WTC11 (cell line): ENCODE measurements at regions not wholly inside any gene's neighbourhood (a gene's known extent, or its start where the extent isn't known, plus 50 kb on each side); places are given as distances from the start of the nearest gene placed in this dataset.

Experiments
- ATAC-seq: fragments of 200-7000 bp; cut with Tn5 transposase; 2 replicates; pipeline ENCODE4 v1.10.0; 2021; ENCODE audit warnings: mild to moderate bottlenecking, moderate library complexity
- CTCF ChIA-PET: fragments of 300-600 bp; sonication (Branson Sonifier 250); formaldehyde crosslinking; loops from one replicate; lab custom pipeline; 2021; ENCODE audit warnings: antibody characterized with exemption; lab: Charles Lee
- POLR2A ChIA-PET: fragments of 350-600 bp; sonication (Branson Sonifier 250); formaldehyde crosslinking; loops from one replicate; lab custom pipeline; 2021; ENCODE audit warnings: antibody characterized with exemption; lab: Charles Lee
- DNase-seq: peaks from one replicate; pipeline ENCODE4 v3.0.0; 2021; ENCODE audit warnings: low spot score
- H3K27ac Mint-ChIP-seq: 2 replicates; pipeline ENCODE4 v1.8.0; 2021; ENCODE audit warnings: mixed read lengths
- H3K27me3 Mint-ChIP-seq: 2 replicates; pipeline ENCODE4 v1.8.0; 2021; ENCODE audit warnings: low read depth, mild to moderate bottlenecking, moderate library complexity, mixed read lengths
- H3K36me3 Mint-ChIP-seq: 2 replicates; pipeline ENCODE4 v1.8.0; 2021; ENCODE audit warnings: mixed read lengths
- H3K4me1 Mint-ChIP-seq: 2 replicates; pipeline ENCODE4 v1.8.0; 2022; ENCODE audit warnings: mixed read lengths
- H3K4me3 Mint-ChIP-seq: 2 replicates; pipeline ENCODE4 v1.8.0; 2021; ENCODE audit warnings: mild to moderate bottlenecking, moderate library complexity, mixed read lengths
- H3K9me3 Mint-ChIP-seq: 2 replicates; pipeline ENCODE4 v1.8.0; 2021; ENCODE audit warnings: mixed read lengths
- ESRRA ChIP-seq: sonication (generic); formaldehyde crosslinking; IDR thresholded peaks from 2 replicates; pipeline ENCODE4 v1.8.1; 2022; ENCODE audit warnings: mild to moderate bottlenecking, missing genetic modification reagents, borderline replicate concordance
- FOXP1 ChIP-seq: sonication (generic); formaldehyde crosslinking; IDR thresholded peaks from 2 replicates; pipeline ENCODE4 v1.8.0; 2022; ENCODE audit warnings: missing genetic modification reagents, mild to moderate bottlenecking, moderate library complexity, borderline replicate concordance
- GABPB1 ChIP-seq: sonication (generic); formaldehyde crosslinking; IDR thresholded peaks from 2 replicates; pipeline ENCODE4 v1.8.1; 2023; ENCODE audit warnings: mild to moderate bottlenecking, missing genetic modification reagents
- HMGA2 ChIP-seq: fragments of 250-450 bp; sonication (Bioruptor Pico); IDR thresholded peaks from 2 replicates; pipeline ENCODE4 v1.4.0; 2021; ENCODE audit warnings: mild to moderate bottlenecking, moderate library complexity
- JAZF1 ChIP-seq: fragments of 250-450 bp; sonication (Bioruptor Pico); IDR thresholded peaks from 2 replicates; pipeline ENCODE4 v1.9.0; 2021; ENCODE audit warnings: moderate library complexity, mild to moderate bottlenecking, inconsistent platforms
- MXD4 ChIP-seq: fragments of 250-450 bp; sonication (Bioruptor Pico); IDR thresholded peaks from 2 replicates; pipeline ENCODE4 v1.8.0; 2021; ENCODE audit warnings: mild to moderate bottlenecking, moderate library complexity, borderline replicate concordance
- NFE2L1 ChIP-seq: sonication (generic); formaldehyde crosslinking; IDR thresholded peaks from 2 replicates; pipeline ENCODE4 v1.8.1; 2023; ENCODE audit warnings: missing genetic modification reagents
- NR1H2 ChIP-seq: sonication (generic); formaldehyde crosslinking; IDR thresholded peaks from 2 replicates; pipeline ENCODE4 v1.9.0; 2021; ENCODE audit warnings: mild to moderate bottlenecking, moderate library complexity, missing genetic modification reagents
- PRRX2 ChIP-seq: fragments of 250-450 bp; sonication (Bioruptor Pico); IDR thresholded peaks from 2 replicates; pipeline ENCODE4 v1.8.0; 2021; ENCODE audit warnings: mild to moderate bottlenecking
- RORB ChIP-seq: fragments of 250-450 bp; sonication (Bioruptor Pico); IDR thresholded peaks from 2 replicates; pipeline ENCODE4 v1.9.0; 2021; ENCODE audit warnings: mild to moderate bottlenecking
- SP1 ChIP-seq: sonication (generic); formaldehyde crosslinking; conservative IDR thresholded peaks from 2 replicates; pipeline ENCODE4 v1.8.1; 2022; ENCODE audit warnings: missing genetic modification reagents
- TEAD4 ChIP-seq: sonication (generic); formaldehyde crosslinking; IDR thresholded peaks from 2 replicates; pipeline ENCODE4 v1.8.0; 2022; ENCODE audit warnings: mild to moderate bottlenecking, missing genetic modification reagents
- ZNF121 ChIP-seq: sonication (generic); formaldehyde crosslinking; IDR thresholded peaks from 2 replicates; pipeline ENCODE4 v1.8.0; 2023; ENCODE audit warnings: missing genetic modification reagents
- ZNF232 ChIP-seq: sonication (generic); formaldehyde crosslinking; IDR thresholded peaks from 2 replicates; pipeline ENCODE4 v1.8.0; 2022; ENCODE audit warnings: mild to moderate bottlenecking, missing genetic modification reagents
- ZNF263 ChIP-seq: sonication (generic); formaldehyde crosslinking; IDR thresholded peaks from 2 replicates; pipeline ENCODE4 v1.8.1; 2022; ENCODE audit warnings: low read depth, mild to moderate bottlenecking, moderate library complexity, missing genetic modification reagents
- ZNF317 ChIP-seq: sonication (generic); formaldehyde crosslinking; IDR thresholded peaks from 2 replicates; pipeline ENCODE4 v1.8.1; 2023; ENCODE audit warnings: low read depth, mild to moderate bottlenecking, moderate library complexity, missing genetic modification reagents, borderline replicate concordance
- ZNF671 ChIP-seq: fragments of 250-450 bp; sonication (Bioruptor Pico); IDR thresholded peaks from 2 replicates; pipeline ENCODE4 v1.8.0; 2021; ENCODE audit warnings: mild to moderate bottlenecking
- TF ChIP-seq, protein P1 (sequence below): sonication (generic); formaldehyde crosslinking; IDR thresholded peaks from 2 replicates; pipeline ENCODE4 v1.8.1; 2023; ENCODE audit warnings: mild to moderate bottlenecking, moderate library complexity, missing genetic modification reagents
- TF ChIP-seq, protein P2 (sequence below): sonication (generic); formaldehyde crosslinking; IDR thresholded peaks from 2 replicates; pipeline ENCODE4 v1.8.0; 2022; ENCODE audit warnings: mild to moderate bottlenecking, missing genetic modification reagents
- TF ChIP-seq, protein P3 (sequence below): sonication (generic); formaldehyde crosslinking; IDR thresholded peaks from 2 replicates; pipeline ENCODE4 v1.8.0; 2023; ENCODE audit warnings: missing genetic modification reagents
- TF ChIP-seq, protein P4 (sequence below): sonication (generic); formaldehyde crosslinking; IDR thresholded peaks from 2 replicates; pipeline ENCODE4 v1.8.1; 2023; ENCODE audit warnings: mild to moderate bottlenecking, missing genetic modification reagents

DNA sequence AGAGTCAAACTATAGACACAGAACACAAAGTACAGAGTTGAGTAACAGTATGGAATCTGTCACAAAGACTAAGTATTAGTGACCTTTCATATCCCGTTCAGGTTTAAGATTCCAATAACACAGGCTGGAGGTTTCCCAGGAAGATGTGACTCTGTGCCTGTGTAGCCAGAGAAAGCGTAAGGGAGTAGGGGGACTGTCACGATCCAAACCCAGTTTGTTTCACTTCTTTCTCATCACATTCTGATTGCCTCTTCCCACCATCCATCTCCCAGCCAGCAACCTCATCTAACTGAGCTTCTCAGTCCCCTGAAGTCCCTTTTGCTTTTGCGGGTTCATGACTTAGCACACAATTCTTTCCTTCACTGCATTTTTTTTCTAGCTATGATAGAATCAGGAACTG, 76.4 kb upstream of the NPVF start:
- no peak for TF ChIP-seq TEAD4 (CRISPR knock-in tag)
- TF ChIP-seq ZNF121 (CRISPR knock-in tag), result no peak
- TF ChIP-seq JAZF1 (CRISPR knock-in tag), result no peak
- ATAC-seq, result no peak
- peak overlapping the region; percentile 61 for H3K27ac Mint-ChIP-seq
- CTCF ChIA-PET, result interaction anchor here (1.2 to 2.2 kb wide), 3 partner anchors 44 to 547 kb away, joined by 3 to 12 read pairs (median 10); a partner anchor contains a TSS
- DNase-seq, result no peak
- peaks cover 27% of the 10 kb centered on the region for H3K4me1 Mint-ChIP-seq
- no peaks in the 10 kb centered on the region for H3K9me3 Mint-ChIP-seq
- POLR2A ChIA-PET, result no interaction called here
- H3K4me3 Mint-ChIP-seq, result no peak overlapping the region
- no peaks in the 10 kb centered on the region for H3K27me3 Mint-ChIP-seq
- H3K36me3 Mint-ChIP-seq, result no peaks in the 10 kb centered on the region

DNA sequence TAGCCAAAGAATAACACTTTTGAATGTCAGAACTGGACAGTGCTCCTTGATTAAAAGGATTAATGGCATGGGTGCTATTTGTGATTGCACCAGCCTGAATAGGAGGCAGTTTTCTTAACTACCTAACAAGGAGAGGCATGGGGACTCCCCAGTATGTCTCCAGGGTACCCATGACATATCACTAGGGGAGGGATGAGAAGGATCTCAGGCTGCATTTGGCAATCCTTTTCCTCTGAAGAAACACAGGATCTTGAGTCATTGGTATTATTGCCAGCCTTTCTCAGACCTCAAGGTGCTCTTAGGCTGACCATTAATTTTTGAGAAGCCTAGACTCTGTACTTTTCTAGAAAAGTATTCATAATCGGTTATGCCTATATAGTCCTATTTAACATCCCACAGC, 77.5 kb upstream of the NPVF start:
- peaks cover 25% of the 10 kb centered on the region for H3K4me1 Mint-ChIP-seq
- ATAC-seq, result no peak
- H3K4me3 Mint-ChIP-seq, result no peak overlapping the region
- TF ChIP-seq MXD4 (CRISPR knock-in tag), result no peak
- no peak for TF ChIP-seq PRRX2
- no peak for TF ChIP-seq SP1 (CRISPR knock-in tag)
- TF ChIP-seq, protein P1, sequence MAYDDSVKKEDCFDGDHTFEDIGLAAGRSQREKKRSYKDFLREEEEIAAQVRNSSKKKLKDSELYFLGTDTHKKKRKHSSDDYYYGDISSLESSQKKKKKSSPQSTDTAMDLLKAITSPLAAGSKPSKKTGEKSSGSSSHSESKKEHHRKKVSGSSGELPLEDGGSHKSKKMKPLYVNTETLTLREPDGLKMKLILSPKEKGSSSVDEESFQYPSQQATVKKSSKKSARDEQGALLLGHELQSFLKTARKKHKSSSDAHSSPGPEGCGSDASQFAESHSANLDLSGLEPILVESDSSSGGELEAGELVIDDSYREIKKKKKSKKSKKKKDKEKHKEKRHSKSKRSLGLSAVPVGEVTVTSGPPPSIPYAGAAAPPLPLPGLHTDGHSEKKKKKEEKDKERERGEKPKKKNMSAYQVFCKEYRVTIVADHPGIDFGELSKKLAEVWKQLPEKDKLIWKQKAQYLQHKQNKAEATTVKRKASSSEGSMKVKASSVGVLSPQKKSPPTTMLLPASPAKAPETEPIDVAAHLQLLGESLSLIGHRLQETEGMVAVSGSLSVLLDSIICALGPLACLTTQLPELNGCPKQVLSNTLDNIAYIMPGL (CRISPR knock-in tag), result no peak
- no peak for TF ChIP-seq ZNF671
- TF ChIP-seq, protein P2, sequence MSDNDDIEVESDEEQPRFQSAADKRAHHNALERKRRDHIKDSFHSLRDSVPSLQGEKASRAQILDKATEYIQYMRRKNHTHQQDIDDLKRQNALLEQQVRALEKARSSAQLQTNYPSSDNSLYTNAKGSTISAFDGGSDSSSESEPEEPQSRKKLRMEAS, result no peak
- TF ChIP-seq, protein P3, sequence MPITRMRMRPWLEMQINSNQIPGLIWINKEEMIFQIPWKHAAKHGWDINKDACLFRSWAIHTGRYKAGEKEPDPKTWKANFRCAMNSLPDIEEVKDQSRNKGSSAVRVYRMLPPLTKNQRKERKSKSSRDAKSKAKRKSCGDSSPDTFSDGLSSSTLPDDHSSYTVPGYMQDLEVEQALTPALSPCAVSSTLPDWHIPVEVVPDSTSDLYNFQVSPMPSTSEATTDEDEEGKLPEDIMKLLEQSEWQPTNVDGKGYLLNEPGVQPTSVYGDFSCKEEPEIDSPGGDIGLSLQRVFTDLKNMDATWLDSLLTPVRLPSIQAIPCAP (CRISPR knock-in tag), result no peak
- no peak for TF ChIP-seq NFE2L1
- TF ChIP-seq, protein P4, sequence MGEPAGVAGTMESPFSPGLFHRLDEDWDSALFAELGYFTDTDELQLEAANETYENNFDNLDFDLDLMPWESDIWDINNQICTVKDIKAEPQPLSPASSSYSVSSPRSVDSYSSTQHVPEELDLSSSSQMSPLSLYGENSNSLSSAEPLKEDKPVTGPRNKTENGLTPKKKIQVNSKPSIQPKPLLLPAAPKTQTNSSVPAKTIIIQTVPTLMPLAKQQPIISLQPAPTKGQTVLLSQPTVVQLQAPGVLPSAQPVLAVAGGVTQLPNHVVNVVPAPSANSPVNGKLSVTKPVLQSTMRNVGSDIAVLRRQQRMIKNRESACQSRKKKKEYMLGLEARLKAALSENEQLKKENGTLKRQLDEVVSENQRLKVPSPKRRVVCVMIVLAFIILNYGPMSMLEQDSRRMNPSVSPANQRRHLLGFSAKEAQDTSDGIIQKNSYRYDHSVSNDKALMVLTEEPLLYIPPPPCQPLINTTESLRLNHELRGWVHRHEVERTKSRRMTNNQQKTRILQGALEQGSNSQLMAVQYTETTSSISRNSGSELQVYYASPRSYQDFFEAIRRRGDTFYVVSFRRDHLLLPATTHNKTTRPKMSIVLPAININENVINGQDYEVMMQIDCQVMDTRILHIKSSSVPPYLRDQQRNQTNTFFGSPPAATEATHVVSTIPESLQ (CRISPR knock-in tag), result no peak
- no peak for TF ChIP-seq ZNF232
- no peak for TF ChIP-seq ZNF317
- no peak for TF ChIP-seq ESRRA (CRISPR knock-in tag)
- TF ChIP-seq RORB (CRISPR knock-in tag), result no peak
- TF ChIP-seq ZNF263 (CRISPR knock-in tag), result no peak
- TF ChIP-seq GABPB1 (CRISPR knock-in tag), result no peak
- POLR2A ChIA-PET, result no interaction called here
- no peak for DNase-seq
- H3K36me3 Mint-ChIP-seq, result no peaks in the 10 kb centered on the region
- CTCF ChIA-PET, result no interaction called here
- H3K27me3 Mint-ChIP-seq, result no peaks in the 10 kb centered on the region
- H3K9me3 Mint-ChIP-seq, result no peaks in the 10 kb centered on the region
- H3K27ac Mint-ChIP-seq, result no peak overlapping the region

DNA sequence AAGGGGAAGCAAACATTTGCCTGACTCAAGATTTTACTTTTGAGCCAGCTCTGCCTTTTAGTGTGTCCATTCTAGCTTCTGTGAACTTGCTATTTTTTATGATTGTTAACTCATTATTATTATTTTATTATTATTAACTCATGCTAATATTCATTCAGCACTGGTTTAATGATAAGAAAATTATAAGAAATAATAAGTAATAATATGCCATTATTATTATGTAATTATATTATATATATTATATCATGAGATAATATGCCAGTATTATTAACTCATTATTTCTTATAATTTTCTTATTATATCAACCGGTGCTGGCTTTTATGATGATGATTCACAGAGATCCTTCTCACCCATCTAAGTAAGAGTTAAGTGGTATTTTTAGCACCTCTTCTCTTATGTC, 79.3 kb upstream of the NPVF start:
- ATAC-seq (no peak), DNase-seq (no peak)
- Mint-ChIP-seq H3K4me1 (peaks cover 32% of the 10 kb centered on the region), H3K27me3 (no peaks in the 10 kb centered on the region), H3K4me3 (no peak overlapping the region), H3K36me3 (no peaks in the 10 kb centered on the region), H3K27ac (no peak overlapping the region), H3K9me3 (no peaks in the 10 kb centered on the region; the same call in 1 of the 2 replicates)
- ChIA-PET POLR2A (no interaction called here), CTCF (no interaction called here)
- TF ChIP-seq FOXP1 (CRISPR knock-in tag) (no peak), HMGA2 (peak; percentile 99), NR1H2 (CRISPR knock-in tag) (no peak)
